ENCODE measurements at regions not wholly inside any gene's neighbourhood (a gene's known extent, or its start where the extent isn't known, plus 50 kb on each side); places are given as distances from the start of the nearest gene placed in this dataset.

- Histone ChIP-seq H3K9me3 (no peaks in the 10 kb centered on the region), H3K36me3 (peaks cover 0 to 36% (median 0%) of the 10 kb centered on the region in 3 donors), H3K27ac (no peak overlapping the region), H3K27me3 (no peaks in the 10 kb centered on the region), H3K4me3 (no peak overlapping the region), H3K4me1 (no peaks in the 10 kb centered on the region)
- 86 to 88% methylated on average over 6 of the region's 6 CpGs for WGBS, 2 donors
- DNase-seq (ENCODE audit: low spot score in 2 of 2), result no peak
- TF ChIP-seq EP300 (IDR thresholded peaks at IDR 0.05), result no peak
- no peak for TF ChIP-seq CTCF (IDR thresholded peaks at IDR 0.05)
- no peak for TF ChIP-seq POLR2A (IDR thresholded peaks at IDR 0.05)
These were observed 93.4 kb downstream of the ZFP64 start for GRCh38 chr20:52098186-52098585.

GRCh38 chr20:52096117-52096516 is 95.5 kb downstream of the ZFP64 start:
- H3K36me3 ChIP-seq, result peaks cover 0 to 36% (median 0%) of the 10 kb centered on the region in 3 donors
- WGBS, 2 donors, result 90 to 92% methylated on average over 3 to 6 of the region's 6 CpGs
- no peaks in the 10 kb centered on the region for H3K27me3 ChIP-seq
- H3K4me3 ChIP-seq, result no peak overlapping the region
- H3K9me3 ChIP-seq, result no peaks in the 10 kb centered on the region
- TF ChIP-seq POLR2A (IDR thresholded peaks at IDR 0.05) (no peak), CTCF (IDR thresholded peaks at IDR 0.05) (no peak), EP300 (IDR thresholded peaks at IDR 0.05) (no peak)
- no peaks in the 10 kb centered on the region for H3K4me1 ChIP-seq
- no peak for DNase-seq (ENCODE audit: low spot score in 2 of 2)
- no peak overlapping the region for H3K27ac ChIP-seq

GRCh38 chr20:52094693-52095092 is 96.9 kb downstream of the ZFP64 start:
- DNase-seq (ENCODE audit: low spot score in 2 of 2), result no peak
- Histone ChIP-seq H3K27me3 (no peaks in the 10 kb centered on the region), H3K4me3 (no peak overlapping the region), H3K9me3 (no peaks in the 10 kb centered on the region), H3K27ac (no peak overlapping the region), H3K36me3 (peaks cover 0 to 36% (median 0%) of the 10 kb centered on the region in 3 donors), H3K4me1 (no peaks in the 10 kb centered on the region)
- TF ChIP-seq EP300 (IDR thresholded peaks at IDR 0.05), result no peak
- no peak for TF ChIP-seq CTCF (IDR thresholded peaks at IDR 0.05)
- TF ChIP-seq POLR2A (IDR thresholded peaks at IDR 0.05), result no peak
- WGBS, 2 donors, result 58 to 91% methylated on average over 2 of the region's 2 CpGs

GRCh38 chr20:52093575-52093974 is 98.0 kb downstream of the ZFP64 start:
- H3K9me3 ChIP-seq, result no peaks in the 10 kb centered on the region
- 92 to 96% methylated on average over 4 of the region's 4 CpGs for WGBS, 2 donors
- H3K27me3 ChIP-seq, result no peaks in the 10 kb centered on the region
- DNase-seq (ENCODE audit: low spot score in 2 of 2), result no peak
- H3K4me3 ChIP-seq, result no peak overlapping the region
- no peaks in the 10 kb centered on the region for H3K4me1 ChIP-seq
- no peak for TF ChIP-seq POLR2A (IDR thresholded peaks at IDR 0.05)
- TF ChIP-seq CTCF (IDR thresholded peaks at IDR 0.05), result no peak
- no peak for TF ChIP-seq EP300 (IDR thresholded peaks at IDR 0.05)
- H3K36me3 ChIP-seq, result peaks cover 0 to 44% (median 2%) of the 10 kb centered on the region in 3 donors
- no peak overlapping the region for H3K27ac ChIP-seq

- Histone ChIP-seq H3K9me3 (peaks cover 0 to 21% (median 5%) of the 10 kb centered on the region in 4 donors), H3K4me1 (no peaks in the 10 kb centered on the region), H3K4me3 (no peak overlapping the region), H3K27me3 (no peaks in the 10 kb centered on the region), H3K27ac (no peak overlapping the region), H3K36me3 (peaks cover 0 to 45% (median 8%) of the 10 kb centered on the region in 3 donors)
- WGBS, 2 donors, result 96 to 99% methylated on average over 3 of the region's 3 CpGs
- no peak for TF ChIP-seq EP300 (IDR thresholded peaks at IDR 0.05)
- no peak for TF ChIP-seq CTCF (IDR thresholded peaks at IDR 0.05)
- TF ChIP-seq POLR2A (IDR thresholded peaks at IDR 0.05), result no peak
- DNase-seq (ENCODE audit: low spot score in 2 of 2), result no peak
These were observed 101.5 kb downstream of the ZFP64 start for GRCh38 chr20:52090035-52090434.

Measured in tibial nerve (tissue), 4 donors.